Uterus (tissue), 3 donors: ENCODE measurements at regions not wholly inside any gene's neighbourhood (a gene's known extent, or its start where the extent isn't known, plus 50 kb on each side); places are given as distances from the start of the nearest gene placed in this dataset.

Experiments
- DNase-seq, 2 donors: peaks; one replicate each; pipeline ENCODE4 v3.0.0-alpha.2; 2019 to 2020
- H3K27ac ChIP-seq, 2 donors: fragments of 200-600 bp; sonication (generic); 1 replicate in 1 of 2; 2 replicates in 1 of 2; pipeline ENCODE4 v1.5.1; 2016 to 2018
- H3K27me3 ChIP-seq, 2 donors: fragments of 200-600 bp; sonication (generic); one replicate each; pipeline ENCODE4 v1.5.1; 2018 to 2019; ENCODE audit warnings: control low read depth in 1 of 2
- H3K36me3 ChIP-seq, 2 donors: fragments of 200-600 bp; sonication (generic); one replicate each; pipeline ENCODE4 v1.5.1; 2019; ENCODE audit warnings: control low read depth in 1 of 2
- H3K4me1 ChIP-seq, 2 donors: fragments of 200-600 bp; sonication (generic); one replicate each; pipeline ENCODE4 v1.5.1; 2018 to 2019; ENCODE audit warnings: control low read depth in 1 of 2
- H3K4me3 ChIP-seq, 2 donors: fragments of 200-600 bp; sonication (generic); 1 replicate in 1 of 2; 2 replicates in 1 of 2; pipeline ENCODE4 v1.5.1; 2018 to 2019; ENCODE audit warnings: mild to moderate bottlenecking in 1 of 2
- H3K9me3 ChIP-seq, 2 donors: fragments of 200-600 bp; sonication (generic); one replicate each; pipeline ENCODE4 v1.5.1; 2019; ENCODE audit warnings: control low read depth in 1 of 2
- CTCF ChIP-seq, 4 experiments: fragments of 200-600 bp in 2 of 4; fragments of 450-650 bp in 2 of 4; sonication (generic) in 2 of 4; IDR thresholded peaks; one replicate each; pipeline ENCODE4 v1.5.1; 2016 to 2019; ENCODE audit warnings: antibody characterized with exemption in 4 of 4, mild to moderate bottlenecking in 2 of 4, moderate library complexity in 1 of 4
- POLR2A ChIP-seq, 2 donors: fragments of 450-650 bp; IDR thresholded peaks; one replicate each; pipeline ENCODE4 v1.6.1; 2016; ENCODE audit warnings: antibody characterized with exemption in 2 of 2, mild to moderate bottlenecking in 1 of 2, moderate library complexity in 1 of 2
- intact Hi-C: fragments of 100-400 bp; cut with DNase I; formaldehyde crosslinking; loops from one replicate; pipeline ENCODE4 v1.15.1; 2023; ENCODE audit warnings: low total_unique reads
- donor health status: DM: yes; HTN: yes; CAD: no.

- H3K9me3 ChIP-seq = no peaks in the 10 kb centered on the region
- H3K4me3 ChIP-seq = no peak overlapping the region
- no peaks in the 10 kb centered on the region for H3K4me1 ChIP-seq
- no peaks in the 10 kb centered on the region for H3K27me3 ChIP-seq
- H3K27ac ChIP-seq = no peak overlapping the region
- no peak for TF ChIP-seq POLR2A (IDR thresholded peaks at IDR 0.05)
- TF ChIP-seq CTCF (IDR thresholded peaks at IDR 0.05) = no peak
- DNase-seq = no peak
- intact Hi-C loops = no loop called here
- no peaks in the 10 kb centered on the region for H3K36me3 ChIP-seq
Measured at GRCh38 chr7:52940481-52940880, 95.0 kb upstream of the POM121L12 start.

DNA sequence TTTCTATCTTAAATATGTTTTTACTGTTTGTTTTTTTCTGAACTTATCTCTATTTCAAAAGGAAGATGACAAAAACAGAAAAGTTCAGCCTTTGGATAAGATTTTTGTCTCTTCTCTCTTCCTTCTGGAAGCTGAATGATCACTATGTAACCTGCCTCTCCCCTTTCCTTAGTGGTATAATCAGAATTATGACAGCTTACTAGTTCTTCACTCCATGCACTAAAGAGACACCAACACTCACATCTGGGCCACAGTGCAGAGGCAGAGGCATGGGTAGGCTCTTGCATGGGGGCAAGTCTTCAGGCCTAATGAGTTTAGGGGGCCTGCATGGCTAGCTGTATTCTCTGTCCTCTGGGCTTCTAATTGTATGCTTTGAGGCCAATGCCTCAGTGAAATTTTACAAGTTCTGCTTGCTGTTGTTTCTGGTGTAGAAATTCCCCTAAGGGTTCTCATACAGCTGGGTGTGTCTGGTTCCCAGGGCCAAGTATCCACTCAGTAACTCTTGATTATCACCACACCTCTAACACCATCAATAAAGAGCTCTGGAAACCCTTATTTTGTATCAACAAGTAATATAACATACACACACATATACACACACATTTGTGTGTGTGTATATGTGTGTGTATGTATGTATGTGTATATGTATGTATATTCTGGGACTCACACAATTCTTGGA is 96.8 kb upstream of the POM121L12 start:
- Histone ChIP-seq H3K36me3 (no peaks in the 10 kb centered on the region), H3K27ac (no peak overlapping the region), H3K4me3 (no peak overlapping the region), H3K9me3 (no peaks in the 10 kb centered on the region), H3K27me3 (no peaks in the 10 kb centered on the region), H3K4me1 (no peaks in the 10 kb centered on the region)
- DNase-seq = no peak
- intact Hi-C loops = no loop called here
- TF ChIP-seq CTCF (IDR thresholded peaks at IDR 0.05) (no peak), POLR2A (IDR thresholded peaks at IDR 0.05) (no peak)

GRCh38 chr7:52936750-52937149 is 98.7 kb upstream of the POM121L12 start:
- no peak for TF ChIP-seq CTCF (IDR thresholded peaks at IDR 0.05)
- no peak for TF ChIP-seq POLR2A (IDR thresholded peaks at IDR 0.05)
- no peak for DNase-seq
- H3K36me3 ChIP-seq = no peaks in the 10 kb centered on the region
- H3K4me3 ChIP-seq = no peak overlapping the region
- no peak overlapping the region for H3K27ac ChIP-seq
- no peaks in the 10 kb centered on the region for H3K9me3 ChIP-seq
- intact Hi-C loops = no loop called here
- no peaks in the 10 kb centered on the region for H3K27me3 ChIP-seq
- H3K4me1 ChIP-seq = no peaks in the 10 kb centered on the region

- no peaks in the 10 kb centered on the region for H3K36me3 ChIP-seq
- no peaks in the 10 kb centered on the region for H3K9me3 ChIP-seq
- intact Hi-C loops = no loop called here
- no peak for DNase-seq
- H3K27me3 ChIP-seq = no peaks in the 10 kb centered on the region
- TF ChIP-seq POLR2A (IDR thresholded peaks at IDR 0.05) (no peak), CTCF (IDR thresholded peaks at IDR 0.05) (no peak)
- H3K4me1 ChIP-seq = no peaks in the 10 kb centered on the region
- H3K4me3 ChIP-seq = no peak overlapping the region
- H3K27ac ChIP-seq = no peak overlapping the region
Measured at GRCh38 chr7:52928591-52928990, 106.8 kb upstream of the POM121L12 start.

DNA sequence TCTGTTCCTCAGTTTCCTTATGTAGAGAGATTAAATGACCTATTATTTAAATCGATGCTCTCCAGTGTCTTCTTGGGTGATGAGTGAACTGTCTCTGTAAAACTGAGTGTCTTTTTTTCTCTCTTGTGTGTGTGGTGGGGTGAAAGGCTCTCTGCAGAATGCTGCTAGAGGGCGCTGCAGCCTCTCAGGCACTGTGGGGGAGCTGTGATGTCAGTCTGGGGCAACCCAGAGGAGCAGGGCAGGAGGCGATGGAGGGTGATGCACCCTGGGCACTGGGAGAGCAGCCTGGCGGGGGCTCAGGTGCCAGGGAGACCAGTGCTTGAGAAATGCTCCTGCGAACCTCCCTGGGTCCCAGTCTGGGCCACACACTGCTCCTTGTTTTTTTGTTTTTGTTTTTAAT is 110.1 kb upstream of the POM121L12 start:
- no peaks in the 10 kb centered on the region for H3K9me3 ChIP-seq
- intact Hi-C loops = no loop called here
- no peak overlapping the region for H3K27ac ChIP-seq
- no peaks in the 10 kb centered on the region for H3K27me3 ChIP-seq
- no peak for TF ChIP-seq POLR2A (IDR thresholded peaks at IDR 0.05)
- TF ChIP-seq CTCF (IDR thresholded peaks at IDR 0.05) = no peak
- DNase-seq = no peak
- no peaks in the 10 kb centered on the region for H3K36me3 ChIP-seq
- no peak overlapping the region for H3K4me3 ChIP-seq
- no peaks in the 10 kb centered on the region for H3K4me1 ChIP-seq
